OCI-LY3 (cell line): ENCODE measurements at regions not wholly inside any gene's neighbourhood (a gene's known extent, or its start where the extent isn't known, plus 50 kb on each side); places are given as distances from the start of the nearest gene placed in this dataset.

Experiments used
- H2AFZ ChIP-seq: fragments of 200-600, 300-600 bp; shearing (Covaris generic); 2 replicates; pipeline ENCODE4 v1.6.0; 2014; ENCODE audit warnings: antibody characterized with exemption, low read depth, low read length
- H3K27ac ChIP-seq: fragments of 200-600, 300-600 bp; sonication (generic); 2 replicates; pipeline ENCODE4 v1.5.1; 2014; ENCODE audit warnings: mild to moderate bottlenecking, low read length, moderate library complexity, mixed read lengths
- H3K27me3 ChIP-seq: fragments of 200-600, 300-600 bp; sonication (generic); 2 replicates; pipeline ENCODE4 v1.6.1; 2014; ENCODE audit warnings: low read depth, low read length, mixed read lengths
- H3K36me3 ChIP-seq: fragments of 200-600, 300-600 bp; sonication (generic); replicated peaks from 2 replicates; pipeline ENCODE3; 2014; ENCODE audit warnings: low read depth, low read length, mixed read lengths
- H3K4me1 ChIP-seq: fragments of 300-600, 200-600 bp; sonication (generic); 2 replicates; pipeline ENCODE4 v1.6.1; 2014; ENCODE audit warnings: low read length, mixed read lengths
- H3K4me2 ChIP-seq: fragments of 200-600, 300-600 bp; sonication (generic); 2 replicates; pipeline ENCODE4 v1.6.1; 2014; ENCODE audit warnings: low read length, mixed read lengths
- H3K4me3 ChIP-seq: fragments of 300-600, 200-600 bp; sonication (generic); 2 replicates; pipeline ENCODE4 v1.5.1; 2014; ENCODE audit warnings: antibody characterized with exemption, mild to moderate bottlenecking, low read length, moderate library complexity
- H3K79me2 ChIP-seq: fragments of 300-600, 200-600 bp; shearing (Covaris generic); 2 replicates; pipeline ENCODE4 v1.6.1; 2014; ENCODE audit warnings: mild to moderate bottlenecking, low read length, mixed read lengths
- H3K9ac ChIP-seq: fragments of 300-600, 200-600 bp; shearing (Covaris generic); 2 replicates; pipeline ENCODE4 v1.6.0; 2014; ENCODE audit warnings: mild to moderate bottlenecking, low read length, moderate library complexity
- H3K9me3 ChIP-seq: fragments of 200-600, 300-600 bp; shearing (Covaris generic); 2 replicates; pipeline ENCODE4 v1.6.1; 2014; ENCODE audit warnings: low read length, mixed read lengths; ENCODE audit not compliant: insufficient read depth
- H4K20me1 ChIP-seq: fragments of 200-600, 300-600 bp; sonication (generic); 2 replicates; pipeline ENCODE4 v1.6.1; 2016; ENCODE audit warnings: low read length, mixed read lengths; ENCODE audit not compliant: insufficient read depth
- EZH2phosphoT487 ChIP-seq: fragments of 200-600 bp; shearing (Covaris generic); IDR thresholded peaks from 2 replicates; pipeline ENCODE4 v1.6.1; 2018; ENCODE audit warnings: antibody characterized with exemption, mixed run types, low read depth
- TF ChIP-seq, protein P1 (sequence below): fragments of 200-600, 300-600 bp; sonication (generic); IDR thresholded peaks from 2 replicates; pipeline ENCODE4 v1.5.1; 2014; ENCODE audit warnings: antibody characterized with exemption, low read length, low read depth

GRCh38 chr9:1535599-1535998 lies 479.5 kb upstream of the SMARCA2 start:
- Histone ChIP-seq H3K79me2 (no peaks in the 10 kb centered on the region), H3K36me3 (no peaks in the 10 kb centered on the region), H4K20me1 (no peaks in the 10 kb centered on the region), H3K27ac (no peak overlapping the region), H3K27me3 (no peaks in the 10 kb centered on the region), H3K9me3 (no peaks in the 10 kb centered on the region), H2AFZ (no peak overlapping the region), H3K4me1 (peaks cover 27% of the 10 kb centered on the region), H3K4me2 (peak overlapping the region; percentile 24), H3K4me3 (no peak overlapping the region), H3K9ac (no peak overlapping the region)
- no peak for TF ChIP-seq EZH2phosphoT487
- TF ChIP-seq, protein P1, sequence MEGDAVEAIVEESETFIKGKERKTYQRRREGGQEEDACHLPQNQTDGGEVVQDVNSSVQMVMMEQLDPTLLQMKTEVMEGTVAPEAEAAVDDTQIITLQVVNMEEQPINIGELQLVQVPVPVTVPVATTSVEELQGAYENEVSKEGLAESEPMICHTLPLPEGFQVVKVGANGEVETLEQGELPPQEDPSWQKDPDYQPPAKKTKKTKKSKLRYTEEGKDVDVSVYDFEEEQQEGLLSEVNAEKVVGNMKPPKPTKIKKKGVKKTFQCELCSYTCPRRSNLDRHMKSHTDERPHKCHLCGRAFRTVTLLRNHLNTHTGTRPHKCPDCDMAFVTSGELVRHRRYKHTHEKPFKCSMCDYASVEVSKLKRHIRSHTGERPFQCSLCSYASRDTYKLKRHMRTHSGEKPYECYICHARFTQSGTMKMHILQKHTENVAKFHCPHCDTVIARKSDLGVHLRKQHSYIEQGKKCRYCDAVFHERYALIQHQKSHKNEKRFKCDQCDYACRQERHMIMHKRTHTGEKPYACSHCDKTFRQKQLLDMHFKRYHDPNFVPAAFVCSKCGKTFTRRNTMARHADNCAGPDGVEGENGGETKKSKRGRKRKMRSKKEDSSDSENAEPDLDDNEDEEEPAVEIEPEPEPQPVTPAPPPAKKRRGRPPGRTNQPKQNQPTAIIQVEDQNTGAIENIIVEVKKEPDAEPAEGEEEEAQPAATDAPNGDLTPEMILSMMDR, result no peak

GRCh38 chr9:1536522-1537170 lies 478.5 kb upstream of the SMARCA2 start:
- Histone ChIP-seq H3K4me2 (peak overlapping the region; percentile 28), H3K4me1 (peaks cover 27% of the 10 kb centered on the region), H4K20me1 (no peaks in the 10 kb centered on the region), H3K9me3 (no peaks in the 10 kb centered on the region), H3K36me3 (no peaks in the 10 kb centered on the region), H3K27me3 (no peaks in the 10 kb centered on the region), H3K79me2 (no peaks in the 10 kb centered on the region), H3K27ac (no peak overlapping the region), H3K9ac (no peak overlapping the region), H3K4me3 (no peak overlapping the region), H2AFZ (no peak overlapping the region)
- TF ChIP-seq, protein P1, result no peak
- TF ChIP-seq EZH2phosphoT487, result no peak

- peaks cover 27% of the 10 kb centered on the region for H3K4me1 ChIP-seq
- H3K79me2 ChIP-seq, result no peaks in the 10 kb centered on the region
- H3K4me3 ChIP-seq, result no peak overlapping the region
- no peak overlapping the region for H3K9ac ChIP-seq
- no peaks in the 10 kb centered on the region for H3K9me3 ChIP-seq
- H2AFZ ChIP-seq, result no peak overlapping the region
- no peak overlapping the region for H3K4me2 ChIP-seq
- H3K27me3 ChIP-seq, result no peaks in the 10 kb centered on the region
- H3K36me3 ChIP-seq, result no peaks in the 10 kb centered on the region
- no peaks in the 10 kb centered on the region for H4K20me1 ChIP-seq
- no peak overlapping the region for H3K27ac ChIP-seq
- TF ChIP-seq EZH2phosphoT487, result no peak
- TF ChIP-seq, protein P1, result no peak
Measured at GRCh38 chr9:1538301-1538700, 476.8 kb upstream of the SMARCA2 start.

- Histone ChIP-seq H3K4me3 (no peak overlapping the region), H3K27me3 (no peaks in the 10 kb centered on the region), H3K79me2 (no peaks in the 10 kb centered on the region), H3K9ac (no peak overlapping the region), H3K27ac (no peak overlapping the region), H3K4me2 (no peak overlapping the region), H4K20me1 (no peaks in the 10 kb centered on the region), H3K36me3 (no peaks in the 10 kb centered on the region), H3K9me3 (no peaks in the 10 kb centered on the region), H3K4me1 (peaks cover 27% of the 10 kb centered on the region), H2AFZ (no peak overlapping the region)
- TF ChIP-seq, protein P1, result no peak
- TF ChIP-seq EZH2phosphoT487, result no peak
Measured at GRCh38 chr9:1539216-1539615, 475.9 kb upstream of the SMARCA2 start.
